ENCODE measurements at regions not wholly inside any gene's neighbourhood (a gene's known extent, or its start where the extent isn't known, plus 50 kb on each side); places are given as distances from the start of the nearest gene placed in this dataset.

DNA sequence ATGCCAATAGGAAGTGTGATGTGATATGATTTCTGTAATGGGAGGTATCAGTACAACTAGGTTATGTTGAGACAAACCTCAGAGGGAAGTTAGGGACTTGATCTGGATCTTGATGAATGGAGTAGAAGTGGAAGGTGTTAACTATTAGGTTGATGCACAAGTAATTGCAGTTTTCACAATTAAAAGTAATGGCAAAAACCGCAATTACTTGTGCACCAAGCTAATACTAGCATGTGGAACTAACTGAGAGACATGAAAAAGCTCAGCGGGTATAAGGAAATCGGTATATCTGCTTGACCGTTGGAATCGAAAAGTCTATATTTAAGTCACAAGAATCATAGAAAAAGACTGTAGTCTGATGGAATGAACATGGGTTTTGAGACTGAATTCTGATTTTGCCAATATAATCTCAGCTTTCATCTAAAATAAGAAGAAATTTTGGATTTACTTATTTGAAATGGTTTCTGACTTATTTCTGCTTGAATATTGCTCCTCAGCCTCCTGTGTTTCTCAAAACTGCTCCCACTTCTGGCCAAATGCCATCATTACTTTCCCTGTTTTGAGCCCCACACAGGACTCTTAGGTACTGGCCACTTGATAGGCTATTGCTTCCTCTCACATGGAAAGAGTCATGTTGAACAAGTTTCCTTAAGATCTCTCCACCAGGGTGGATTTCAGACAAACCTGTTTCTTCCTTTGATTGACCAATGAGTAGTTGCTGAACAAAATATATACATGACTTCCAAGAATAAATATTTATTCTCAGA, 271.5 kb upstream of the COL8A1 start:
- DNase-seq (ENCODE audit: low spot score): no peak
- H3K27ac ChIP-seq: no peak overlapping the region
- ChIA-PET CTCF (interaction anchor here (0.6 kb wide), 2 partner anchors 386 to 405 kb away, joined by 3 read pairs; no protein-coding TSS in a partner anchor), POLR2A (ENCODE audit: low non-redundant PET) (no interaction called here)
- TF ChIP-seq, protein P1, sequence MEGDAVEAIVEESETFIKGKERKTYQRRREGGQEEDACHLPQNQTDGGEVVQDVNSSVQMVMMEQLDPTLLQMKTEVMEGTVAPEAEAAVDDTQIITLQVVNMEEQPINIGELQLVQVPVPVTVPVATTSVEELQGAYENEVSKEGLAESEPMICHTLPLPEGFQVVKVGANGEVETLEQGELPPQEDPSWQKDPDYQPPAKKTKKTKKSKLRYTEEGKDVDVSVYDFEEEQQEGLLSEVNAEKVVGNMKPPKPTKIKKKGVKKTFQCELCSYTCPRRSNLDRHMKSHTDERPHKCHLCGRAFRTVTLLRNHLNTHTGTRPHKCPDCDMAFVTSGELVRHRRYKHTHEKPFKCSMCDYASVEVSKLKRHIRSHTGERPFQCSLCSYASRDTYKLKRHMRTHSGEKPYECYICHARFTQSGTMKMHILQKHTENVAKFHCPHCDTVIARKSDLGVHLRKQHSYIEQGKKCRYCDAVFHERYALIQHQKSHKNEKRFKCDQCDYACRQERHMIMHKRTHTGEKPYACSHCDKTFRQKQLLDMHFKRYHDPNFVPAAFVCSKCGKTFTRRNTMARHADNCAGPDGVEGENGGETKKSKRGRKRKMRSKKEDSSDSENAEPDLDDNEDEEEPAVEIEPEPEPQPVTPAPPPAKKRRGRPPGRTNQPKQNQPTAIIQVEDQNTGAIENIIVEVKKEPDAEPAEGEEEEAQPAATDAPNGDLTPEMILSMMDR (conservative IDR thresholded peaks at IDR 0.05; ENCODE audit: low read depth): no peak

GRCh38 chr3:99365979-99366378, 272.4 kb upstream of the COL8A1 start:
- no peak overlapping the region for H3K27ac ChIP-seq
- ChIA-PET CTCF (no interaction called here), POLR2A (ENCODE audit: low non-redundant PET) (no interaction called here)
- TF ChIP-seq, protein P1 (conservative IDR thresholded peaks at IDR 0.05; ENCODE audit: low read depth): no peak
- no peak for DNase-seq (ENCODE audit: low spot score)

DNA sequence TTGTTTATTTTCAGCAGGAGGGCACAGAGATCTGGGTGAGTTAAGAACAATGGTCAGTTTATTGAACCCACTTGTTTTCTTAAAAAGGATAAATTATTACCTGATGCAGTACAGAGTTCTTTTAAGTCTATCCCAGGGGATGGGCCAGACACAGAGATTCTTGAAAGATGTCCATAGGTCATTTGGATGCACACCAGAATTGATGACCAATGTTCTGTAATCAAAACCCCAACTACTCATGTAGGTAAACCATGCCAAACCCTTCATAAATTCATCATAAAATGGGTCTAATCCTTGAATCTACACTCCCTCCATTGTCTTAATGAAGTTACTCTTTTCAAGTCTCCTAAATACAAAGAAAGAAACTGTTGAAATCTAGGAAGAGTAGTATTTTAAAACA, 273.0 kb upstream of the COL8A1 start:
- no peak overlapping the region for H3K27ac ChIP-seq
- DNase-seq (ENCODE audit: low spot score): no peak
- ChIA-PET POLR2A (ENCODE audit: low non-redundant PET) (no interaction called here), CTCF (no interaction called here)
- TF ChIP-seq, protein P1 (conservative IDR thresholded peaks at IDR 0.05; ENCODE audit: low read depth): no peak

DNA sequence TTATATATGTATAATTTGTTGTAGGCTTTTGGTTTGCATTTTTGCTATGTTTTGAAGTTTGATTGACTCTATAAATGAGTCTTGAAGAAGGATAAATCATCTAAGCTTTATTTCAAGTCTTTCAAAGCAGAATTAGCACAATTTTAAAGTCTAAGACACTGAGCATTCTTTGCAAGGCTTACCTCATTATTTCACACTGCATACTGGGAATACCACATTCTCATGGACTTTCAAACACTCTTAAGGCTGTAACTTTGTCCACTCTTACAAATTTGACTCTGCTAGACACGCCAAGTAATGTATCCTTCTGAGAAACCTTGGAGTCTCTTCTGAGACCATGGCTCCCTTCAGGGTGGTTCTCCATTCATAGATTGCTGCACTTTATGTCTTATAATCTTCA, 281.3 kb upstream of the COL8A1 start:
- ChIA-PET POLR2A (ENCODE audit: low non-redundant PET) (no interaction called here), CTCF (interaction anchor here (0.5 kb wide), 1 partner anchor 115 kb away, joined by 3 read pairs; no protein-coding TSS in a partner anchor)
- TF ChIP-seq, protein P1 (conservative IDR thresholded peaks at IDR 0.05; ENCODE audit: low read depth): no peak
- H3K27ac ChIP-seq: no peak overlapping the region
- no peak for DNase-seq (ENCODE audit: low spot score)

GRCh38 chr3:99356696-99357095, 281.7 kb upstream of the COL8A1 start:
- TF ChIP-seq, protein P1 (conservative IDR thresholded peaks at IDR 0.05; ENCODE audit: low read depth): no peak
- no peak overlapping the region for H3K27ac ChIP-seq
- CTCF ChIA-PET: interaction anchor here (0.5 kb wide), 1 partner anchor 115 kb away, joined by 3 read pairs; no protein-coding TSS in a partner anchor
- no peak for DNase-seq (ENCODE audit: low spot score)
- POLR2A ChIA-PET (ENCODE audit: low non-redundant PET): no interaction called here

- TF ChIP-seq, protein P1 (conservative IDR thresholded peaks at IDR 0.05; ENCODE audit: low read depth): no peak
- no peak for DNase-seq (ENCODE audit: low spot score)
- POLR2A ChIA-PET (ENCODE audit: low non-redundant PET): no interaction called here
- CTCF ChIA-PET: no interaction called here
- H3K27ac ChIP-seq: no peak overlapping the region
Measured at GRCh38 chr3:99355465-99355864, 282.9 kb upstream of the COL8A1 start.

All from RWPE1 (cell line).